Memory B cell (primary cell): ENCODE measurements at regions not wholly inside any gene's neighbourhood (a gene's known extent, or its start where the extent isn't known, plus 50 kb on each side); places are given as distances from the start of the nearest gene placed in this dataset.
"Not testable (repeated sequence)": the region's sequence is repeated elsewhere in the genome, so short reads cannot be mapped to it uniquely, and the experiment has no call there.

Source experiments
- ATAC-seq: fragments of 150-1000 bp; cut with Tn5 transposase; 2 replicates; pipeline ENCODE4 v1.10.0; 2021; ENCODE audit warnings: low read depth, mild to moderate bottlenecking, moderate library complexity
- DNase-seq, 2 donors: peaks; one replicate each; pipeline ENCODE4 v3.0.0; 2022; ENCODE audit warnings: low spot score in 2 of 2
- H3K27ac Mint-ChIP-seq: one replicate; pipeline ENCODE4 v1.8.0; 2022; ENCODE audit warnings: mild to moderate bottlenecking, moderate library complexity, mixed read lengths
- H3K27me3 Mint-ChIP-seq: one replicate; pipeline ENCODE4 v1.8.0; 2022; ENCODE audit warnings: mixed read lengths
- H3K36me3 Mint-ChIP-seq: one replicate; pipeline ENCODE4 v1.8.0; 2022; ENCODE audit warnings: mild to moderate bottlenecking, mixed read lengths
- H3K4me1 Mint-ChIP-seq: one replicate; pipeline ENCODE4 v1.8.0; 2022; ENCODE audit warnings: mixed read lengths
- H3K4me3 Mint-ChIP-seq: one replicate; pipeline ENCODE4 v1.8.0; 2022; ENCODE audit warnings: mild to moderate bottlenecking, moderate library complexity, mixed read lengths
- H3K9me3 Mint-ChIP-seq: one replicate; pipeline ENCODE4 v1.8.0; 2022; ENCODE audit warnings: mixed read lengths

DNA sequence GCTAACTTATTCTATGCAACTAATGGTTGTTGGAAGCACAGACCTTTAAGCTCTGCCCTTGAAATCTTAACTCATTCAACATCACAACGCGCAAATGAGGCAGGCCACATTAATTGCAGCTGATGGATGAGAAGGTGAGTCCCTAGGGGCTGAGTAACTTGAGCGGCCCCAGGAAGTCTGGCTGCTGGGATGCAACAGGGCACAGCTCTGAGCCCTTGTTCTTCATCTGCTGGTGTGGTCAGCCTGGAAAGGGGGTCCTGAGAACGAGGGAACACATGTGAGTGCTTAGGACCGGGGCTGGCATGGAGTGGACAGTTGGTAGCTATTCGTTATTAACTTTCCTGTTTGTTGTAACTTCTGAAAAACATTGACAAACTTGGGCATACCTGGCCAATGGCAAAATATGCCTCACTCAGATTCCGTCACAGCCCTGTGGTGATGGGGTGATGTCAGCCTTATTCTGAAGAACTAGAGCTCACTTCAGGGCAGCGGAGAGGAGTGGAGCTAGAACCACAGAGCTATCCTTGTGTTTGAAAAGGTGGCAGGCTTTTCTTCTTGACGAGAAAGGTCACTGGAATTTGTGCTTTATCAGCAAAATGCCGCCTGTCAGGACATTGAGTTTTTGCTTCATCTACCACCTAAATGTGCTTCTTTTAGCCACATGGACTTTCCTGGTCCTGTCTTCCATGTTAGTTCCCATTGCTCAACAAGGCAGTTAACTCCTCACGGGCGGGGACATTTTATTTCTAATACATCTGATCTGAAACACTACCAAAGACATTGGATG lies 145.9 kb upstream of the FHL2 start:
- DNase-seq: no peak
- Mint-ChIP-seq H3K4me1 (peaks cover 2% of the 10 kb centered on the region), H3K27me3 (peaks cover 9% of the 10 kb centered on the region), H3K27ac (no peak overlapping the region), H3K4me3 (no peak overlapping the region), H3K36me3 (no peaks in the 10 kb centered on the region), H3K9me3 (no peaks in the 10 kb centered on the region)
- no peak for ATAC-seq

DNA sequence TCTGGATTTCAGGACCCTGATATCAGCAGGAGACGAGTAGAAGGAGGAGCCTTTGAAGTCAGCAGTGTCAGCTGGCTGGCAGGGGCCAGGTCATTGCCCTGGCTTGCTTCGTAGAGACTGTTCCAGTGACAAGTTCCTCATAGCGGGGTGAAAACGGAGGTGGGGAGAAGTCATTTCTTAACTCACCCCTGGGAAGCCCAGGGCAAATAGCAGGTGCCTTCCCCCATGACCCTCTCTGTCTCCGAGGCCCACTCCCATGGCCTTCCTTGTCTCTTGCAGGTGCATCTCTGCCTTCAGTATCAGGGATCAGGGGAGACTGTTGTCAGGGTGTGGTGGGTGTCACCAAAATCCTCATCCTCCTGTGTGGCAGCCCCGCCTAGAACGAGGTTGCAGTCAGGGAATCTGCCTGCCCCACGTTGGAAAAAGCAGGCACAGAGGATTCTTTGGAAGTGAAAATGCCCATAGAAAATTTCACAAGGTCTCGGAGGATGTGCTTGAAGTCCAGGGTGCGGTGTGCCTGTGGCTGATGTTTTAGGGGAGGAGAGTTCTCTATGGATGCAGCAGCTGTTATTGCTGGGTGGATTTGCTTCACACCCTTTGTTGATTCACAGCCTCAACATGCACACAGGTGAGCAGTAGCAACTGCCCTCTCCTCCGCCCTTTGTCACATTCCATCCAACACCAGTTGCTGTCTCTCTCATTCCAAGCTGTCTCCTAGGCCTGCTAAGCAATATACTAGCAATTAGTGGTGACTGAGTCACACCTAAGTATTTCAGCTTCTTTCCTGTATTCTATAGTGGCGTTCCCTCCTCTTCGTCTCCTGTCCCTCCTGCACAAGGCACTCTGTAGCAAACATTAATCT lies 142.6 kb upstream of the FHL2 start:
- Mint-ChIP-seq H3K36me3 (no peaks in the 10 kb centered on the region), H3K27ac (no peak overlapping the region), H3K27me3 (peaks cover 13% of the 10 kb centered on the region), H3K4me1 (peaks cover 2% of the 10 kb centered on the region), H3K4me3 (no peak overlapping the region), H3K9me3 (no peaks in the 10 kb centered on the region)
- ATAC-seq: no peak
- DNase-seq: no peak

DNA sequence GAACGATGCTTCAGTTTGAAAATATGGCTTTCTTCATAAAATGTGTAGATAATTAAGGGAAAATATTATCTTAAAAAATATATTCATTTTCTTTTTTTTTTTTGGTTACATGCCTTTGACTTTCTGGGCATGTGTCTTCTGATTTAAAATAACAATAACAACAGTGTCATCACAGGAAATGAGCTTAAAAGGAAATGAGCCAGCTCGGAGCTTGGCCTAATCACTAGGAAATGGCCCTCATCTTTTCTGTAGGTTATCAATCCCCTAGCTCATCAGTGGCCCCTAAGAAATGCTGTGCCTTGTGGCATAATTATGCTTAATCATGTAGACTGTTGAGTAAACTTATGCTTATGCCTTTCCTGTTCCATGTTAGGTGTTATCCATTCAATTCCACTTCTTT lies 141.8 kb upstream of the FHL2 start:
- no peak for DNase-seq
- H3K9me3 Mint-ChIP-seq: no peaks in the 10 kb centered on the region
- no peaks in the 10 kb centered on the region for H3K36me3 Mint-ChIP-seq
- H3K27me3 Mint-ChIP-seq: peaks cover 14% of the 10 kb centered on the region
- no peak overlapping the region for H3K4me3 Mint-ChIP-seq
- no peak overlapping the region for H3K27ac Mint-ChIP-seq
- peaks cover under 1% of the 10 kb centered on the region for H3K4me1 Mint-ChIP-seq
- ATAC-seq: no peak

DNA sequence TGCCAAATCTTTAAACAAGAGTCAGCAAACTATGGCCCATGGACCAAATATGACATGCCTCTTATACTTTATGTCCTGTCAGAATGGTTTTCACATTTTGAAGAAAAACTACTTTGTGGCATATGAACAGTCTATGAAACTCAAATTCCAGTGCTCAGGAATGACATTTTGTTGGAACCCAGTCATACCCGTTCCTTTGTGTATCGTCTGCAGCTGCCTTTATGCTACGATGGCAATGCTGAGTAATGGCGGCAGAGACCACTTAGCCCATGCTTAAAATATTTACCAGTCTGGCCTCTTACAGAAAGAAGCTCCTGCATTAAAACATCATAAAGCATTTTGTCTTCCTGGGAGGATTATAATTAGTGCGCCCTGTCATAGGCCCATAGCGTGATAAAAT lies 140.5 kb upstream of the FHL2 start:
- DNase-seq (no peak), ATAC-seq (no peak)
- Mint-ChIP-seq H3K9me3 (no peaks in the 10 kb centered on the region), H3K27me3 (peaks cover 14% of the 10 kb centered on the region), H3K36me3 (no peaks in the 10 kb centered on the region), H3K4me3 (no peak overlapping the region), H3K4me1 (no peaks in the 10 kb centered on the region), H3K27ac (no peak overlapping the region)

DNA sequence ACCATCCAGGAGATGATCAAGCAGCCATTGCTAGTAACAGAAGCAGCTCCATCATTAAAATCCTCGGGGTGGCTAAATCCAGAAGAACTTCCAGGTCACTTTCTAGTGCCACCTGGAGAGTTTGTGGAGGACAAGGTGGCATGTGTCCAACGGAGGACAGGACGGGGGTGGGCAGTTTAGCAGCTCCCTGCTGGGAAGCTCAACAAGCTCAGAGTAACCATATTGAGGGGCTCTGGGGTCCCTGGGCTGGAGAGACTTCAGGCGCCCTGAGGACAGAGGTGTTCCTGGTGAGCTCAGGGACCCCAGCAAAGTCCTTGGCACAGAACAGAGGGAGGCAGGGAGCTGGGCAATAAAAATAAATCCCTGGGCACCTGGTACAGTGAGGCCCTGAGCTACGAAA lies 140.0 kb upstream of the FHL2 start:
- no peak for ATAC-seq
- no peak overlapping the region for H3K27ac Mint-ChIP-seq
- no peaks in the 10 kb centered on the region for H3K36me3 Mint-ChIP-seq
- H3K4me3 Mint-ChIP-seq: no peak overlapping the region
- no peak for DNase-seq
- H3K9me3 Mint-ChIP-seq: no peaks in the 10 kb centered on the region
- peaks cover 14% of the 10 kb centered on the region for H3K27me3 Mint-ChIP-seq
- no peaks in the 10 kb centered on the region for H3K4me1 Mint-ChIP-seq

DNA sequence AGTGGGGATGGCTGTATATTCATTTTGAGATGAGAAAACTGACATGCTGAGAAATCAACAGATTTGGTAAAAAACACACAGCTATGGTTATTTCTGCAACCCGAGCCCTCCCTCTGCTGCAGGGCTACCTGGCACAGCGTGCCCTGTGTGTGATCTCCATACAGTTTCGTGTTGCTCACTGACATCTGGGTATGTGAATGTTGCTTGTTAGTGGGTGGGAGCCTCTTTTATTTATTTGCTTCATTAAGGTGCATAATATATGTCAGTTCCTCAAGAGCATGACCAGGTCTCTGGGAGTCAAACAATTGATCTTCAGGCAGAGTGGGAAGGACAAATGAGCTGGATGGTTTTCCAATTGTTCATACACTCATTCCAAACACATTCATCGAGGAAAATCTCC lies 139.1 kb upstream of the FHL2 start:
- Mint-ChIP-seq H3K27ac (no peak overlapping the region), H3K4me3 (no peak overlapping the region), H3K27me3 (peaks cover 14% of the 10 kb centered on the region), H3K9me3 (no peaks in the 10 kb centered on the region), H3K4me1 (no peaks in the 10 kb centered on the region), H3K36me3 (no peaks in the 10 kb centered on the region)
- DNase-seq (no peak), ATAC-seq (no peak)

DNA sequence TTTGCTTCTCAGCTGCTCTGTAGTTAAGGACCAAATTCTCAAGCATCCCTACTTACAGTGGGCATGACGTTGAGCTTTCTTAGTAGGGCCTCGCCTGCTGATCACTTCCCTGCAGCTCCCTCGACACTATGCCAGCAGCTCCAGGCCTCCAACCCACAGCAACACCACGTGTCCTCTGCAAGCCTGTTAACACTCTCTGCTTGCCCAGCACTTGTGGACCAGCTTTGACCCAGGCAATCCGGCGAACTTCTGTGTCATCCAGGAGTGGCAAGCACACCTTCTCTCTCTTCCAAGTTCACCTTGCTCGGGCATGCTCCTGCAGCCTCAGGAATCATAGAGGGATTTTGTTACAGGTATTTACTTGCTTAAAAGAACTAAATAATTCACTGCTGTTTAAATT lies 138.6 kb upstream of the FHL2 start:
- ATAC-seq: no peak
- Mint-ChIP-seq H3K4me1 (no peaks in the 10 kb centered on the region), H3K4me3 (no peak overlapping the region), H3K36me3 (no peaks in the 10 kb centered on the region), H3K27ac (no peak overlapping the region), H3K9me3 (no peaks in the 10 kb centered on the region), H3K27me3 (peaks cover 14% of the 10 kb centered on the region)
- DNase-seq: no peak

DNA sequence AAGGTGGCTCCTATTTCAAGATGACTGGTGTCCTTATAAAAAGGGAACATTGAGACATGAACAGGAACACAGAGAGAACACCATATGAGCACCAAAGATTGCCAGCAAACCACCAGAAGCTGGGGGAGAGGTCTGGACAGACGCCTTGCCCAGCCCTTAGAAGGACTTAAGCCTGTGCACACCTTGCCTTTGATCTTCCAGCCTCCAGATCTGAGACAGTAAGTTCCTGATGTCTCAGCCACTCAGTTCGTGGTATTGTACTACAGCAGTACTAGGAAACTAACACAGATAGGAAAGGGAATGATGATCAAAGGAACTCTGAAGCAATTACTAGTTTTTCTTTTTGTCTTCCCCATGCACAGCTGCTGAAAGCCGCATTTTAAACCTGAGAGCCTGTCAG lies 137.3 kb upstream of the FHL2 start:
- H3K9me3 Mint-ChIP-seq: no peaks in the 10 kb centered on the region
- H3K36me3 Mint-ChIP-seq: no peaks in the 10 kb centered on the region
- DNase-seq: no peak
- H3K4me3 Mint-ChIP-seq: no peak overlapping the region
- no peaks in the 10 kb centered on the region for H3K4me1 Mint-ChIP-seq
- peaks cover 9% of the 10 kb centered on the region for H3K27me3 Mint-ChIP-seq
- ATAC-seq: no peak
- H3K27ac Mint-ChIP-seq: no peak overlapping the region

DNA sequence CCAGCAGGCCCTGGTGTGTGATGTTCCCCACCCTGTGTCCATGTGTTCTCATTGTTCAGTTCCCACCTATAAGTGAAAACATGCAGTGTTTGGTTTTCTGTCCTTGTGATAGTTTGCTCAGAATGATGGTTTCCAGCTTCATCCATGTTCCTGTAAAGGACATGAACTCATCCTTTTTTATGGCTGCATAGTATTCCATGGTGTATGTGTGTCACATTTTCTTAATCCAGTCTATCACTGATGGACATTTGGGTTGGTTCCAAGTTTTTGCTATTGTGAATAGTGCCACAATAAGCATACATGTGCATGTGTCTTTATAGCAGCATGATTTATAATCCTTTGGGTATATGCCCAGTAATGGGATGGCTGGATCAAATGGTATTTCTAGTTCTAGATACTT lies 130.4 kb upstream of the FHL2 start:
- not testable (repeated sequence) for DNase-seq, ATAC-seq, H3K27me3 Mint-ChIP-seq, H3K4me1 Mint-ChIP-seq, H3K27ac Mint-ChIP-seq, H3K36me3 Mint-ChIP-seq, H3K4me3 Mint-ChIP-seq, H3K9me3 Mint-ChIP-seq

DNA sequence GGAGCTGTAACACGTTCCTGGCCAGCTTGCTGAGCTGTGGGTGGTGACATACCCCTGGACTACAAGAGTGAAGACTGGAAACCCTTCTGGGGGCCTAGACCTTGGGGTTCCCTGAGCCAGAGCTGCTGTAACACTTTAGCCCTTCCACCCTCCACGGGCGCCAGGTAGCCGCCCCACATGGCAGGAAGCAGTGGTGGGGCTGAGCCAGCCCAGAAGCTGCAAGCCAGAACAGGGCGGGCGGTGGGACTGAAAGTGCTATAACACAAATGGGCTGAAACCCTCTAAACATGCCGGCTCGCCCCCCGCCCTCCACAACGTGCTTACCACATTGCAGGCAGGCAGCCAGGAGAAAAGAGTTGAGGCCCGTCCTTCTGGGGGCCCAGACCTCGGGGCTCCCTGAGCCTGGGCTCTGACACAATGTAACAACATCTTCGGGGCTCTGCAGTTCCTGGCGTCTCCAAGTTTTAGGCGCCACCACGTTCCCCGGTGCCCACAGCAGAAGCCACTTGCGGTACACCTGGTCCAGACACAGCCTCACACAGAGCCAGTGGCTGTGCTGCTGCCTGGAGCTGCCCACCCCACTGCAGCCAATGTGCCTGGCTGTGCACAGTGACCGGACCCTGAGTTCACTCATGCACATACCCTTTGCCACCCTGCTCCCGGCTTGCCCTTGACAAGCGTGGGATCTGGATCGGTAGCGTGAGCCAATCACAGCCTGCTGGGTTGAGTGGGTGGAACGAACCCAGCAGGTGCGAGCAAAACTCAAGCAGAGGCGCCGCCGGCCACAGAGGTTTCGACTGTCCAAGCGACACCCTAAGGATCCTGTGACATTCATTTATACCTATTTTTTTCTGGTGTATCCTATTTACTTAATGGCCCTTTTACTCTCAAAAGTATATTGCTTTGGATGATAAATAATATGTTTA lies 127.4 kb upstream of the FHL2 start:
- ATAC-seq: no peak
- H3K4me1 Mint-ChIP-seq: no peaks in the 10 kb centered on the region
- H3K4me3 Mint-ChIP-seq: no peak overlapping the region
- H3K27ac Mint-ChIP-seq: no peak overlapping the region
- no peaks in the 10 kb centered on the region for H3K36me3 Mint-ChIP-seq
- H3K27me3 Mint-ChIP-seq: peaks cover 2% of the 10 kb centered on the region
- no peaks in the 10 kb centered on the region for H3K9me3 Mint-ChIP-seq
- no peak for DNase-seq

DNA sequence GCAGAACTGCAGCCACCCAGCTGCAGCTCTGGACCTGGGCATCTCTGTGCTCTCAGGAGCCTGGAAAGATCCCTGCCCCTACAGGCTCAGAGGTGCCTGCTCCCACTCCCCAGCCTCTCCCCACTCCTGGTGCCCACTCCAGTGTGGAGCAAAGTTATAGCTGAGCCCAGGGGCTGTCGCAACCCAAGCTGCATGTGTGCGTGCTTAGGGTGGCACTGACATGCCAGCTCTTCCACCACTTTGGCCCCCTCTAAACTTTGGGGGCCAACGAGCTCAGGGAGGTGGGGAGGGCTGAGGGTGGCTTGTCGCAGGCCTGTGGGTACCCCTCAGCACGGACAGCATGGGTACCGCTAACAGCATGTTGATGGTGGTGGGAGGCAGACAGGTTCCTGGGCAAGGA lies 126.3 kb upstream of the FHL2 start:
- no peaks in the 10 kb centered on the region for H3K9me3 Mint-ChIP-seq
- no peak for ATAC-seq
- H3K4me3 Mint-ChIP-seq: no peak overlapping the region
- H3K4me1 Mint-ChIP-seq: no peaks in the 10 kb centered on the region
- DNase-seq: no peak
- no peaks in the 10 kb centered on the region for H3K36me3 Mint-ChIP-seq
- H3K27me3 Mint-ChIP-seq: peaks cover 2% of the 10 kb centered on the region
- no peak overlapping the region for H3K27ac Mint-ChIP-seq

DNA sequence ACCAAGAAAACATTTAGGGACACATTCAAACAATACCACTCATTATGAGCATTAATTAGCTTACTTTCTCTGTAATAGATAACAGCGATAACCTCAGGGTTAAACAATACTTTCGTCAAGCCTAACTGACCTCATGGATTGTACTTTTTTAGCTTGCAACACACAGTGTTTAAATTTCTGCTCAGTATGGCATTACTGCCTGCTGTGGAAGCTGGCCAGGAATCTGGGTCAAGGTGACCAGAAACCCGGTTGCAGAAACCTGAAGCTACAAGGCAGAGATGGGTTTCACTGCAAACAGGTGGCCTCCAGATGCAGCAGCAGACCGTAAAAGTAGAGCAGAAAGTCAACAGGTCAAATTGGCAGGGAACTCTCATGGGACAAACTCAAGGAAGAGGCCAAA lies 123.8 kb upstream of the FHL2 start:
- no peaks in the 10 kb centered on the region for H3K9me3 Mint-ChIP-seq
- no peak overlapping the region for H3K4me3 Mint-ChIP-seq
- ATAC-seq: no peak
- peaks cover 5% of the 10 kb centered on the region for H3K27me3 Mint-ChIP-seq
- H3K4me1 Mint-ChIP-seq: no peaks in the 10 kb centered on the region
- H3K27ac Mint-ChIP-seq: no peak overlapping the region
- no peaks in the 10 kb centered on the region for H3K36me3 Mint-ChIP-seq
- no peak for DNase-seq

DNA sequence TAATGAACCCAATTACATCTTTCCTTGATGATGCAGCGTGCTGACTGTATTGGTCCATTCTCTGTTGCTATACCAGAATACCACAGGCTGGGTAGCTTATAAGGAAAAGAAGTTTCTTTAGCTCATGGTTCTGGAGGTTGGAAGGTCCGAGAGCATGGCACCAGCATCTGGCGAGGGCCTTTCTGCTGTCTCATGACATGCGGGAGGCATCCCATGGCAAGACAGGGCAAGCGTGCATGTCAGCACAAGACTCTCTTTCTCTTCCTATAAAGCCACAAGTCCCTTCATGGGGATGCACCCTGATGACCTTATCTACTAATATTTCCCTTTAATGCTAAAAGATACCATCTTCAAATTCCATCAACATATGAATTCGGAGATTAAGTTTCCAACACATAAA lies 122.8 kb upstream of the FHL2 start:
- ATAC-seq: no peak
- H3K36me3 Mint-ChIP-seq: no peaks in the 10 kb centered on the region
- no peaks in the 10 kb centered on the region for H3K9me3 Mint-ChIP-seq
- no peak overlapping the region for H3K27ac Mint-ChIP-seq
- no peaks in the 10 kb centered on the region for H3K4me1 Mint-ChIP-seq
- peaks cover 7% of the 10 kb centered on the region for H3K27me3 Mint-ChIP-seq
- DNase-seq: no peak
- H3K4me3 Mint-ChIP-seq: no peak overlapping the region

DNA sequence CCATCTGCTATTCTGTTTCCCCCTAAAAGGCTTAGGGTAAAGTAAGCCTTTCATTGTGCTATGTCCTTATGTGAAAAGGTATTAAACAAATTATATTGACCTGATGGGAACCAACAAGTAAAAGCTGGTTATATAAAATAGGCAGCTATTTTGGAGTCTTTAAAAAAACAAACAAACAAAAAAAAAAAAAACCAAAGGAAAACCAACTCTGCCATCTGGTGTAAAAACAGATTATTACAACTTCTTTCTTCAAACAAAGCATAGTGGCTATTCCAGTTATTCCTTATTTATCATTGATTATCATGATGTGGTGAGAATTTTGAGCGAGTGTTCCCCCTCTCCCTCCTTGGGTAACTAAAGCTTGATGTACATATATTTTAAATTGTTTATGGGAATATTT lies 122.3 kb upstream of the FHL2 start:
- Mint-ChIP-seq H3K4me3 (no peak overlapping the region), H3K36me3 (no peaks in the 10 kb centered on the region), H3K9me3 (no peaks in the 10 kb centered on the region), H3K4me1 (no peaks in the 10 kb centered on the region), H3K27ac (no peak overlapping the region), H3K27me3 (peaks cover 7% of the 10 kb centered on the region)
- no peak for ATAC-seq
- DNase-seq: no peak
